NT2/D1 (cell line): ENCODE measurements at regions not wholly inside any gene's neighbourhood (a gene's known extent, or its start where the extent isn't known, plus 50 kb on each side); places are given as distances from the start of the nearest gene placed in this dataset.

Experiments used
- SUZ12 ChIP-seq: IDR thresholded peaks from 2 replicates; pipeline ENCODE4 v1.6.1; 2011; ENCODE audit not compliant: insufficient read length, insufficient read depth; ENCODE audit errors: extremely low read depth
- YY1 ChIP-seq: IDR thresholded peaks from 2 replicates; pipeline ENCODE4 v1.6.1; 2011; ENCODE audit not compliant: insufficient read length, insufficient read depth
- ZNF274 ChIP-seq: IDR thresholded peaks from 2 replicates; pipeline ENCODE4 v1.6.1; 2011; ENCODE audit warnings: mild to moderate bottlenecking, low read depth, low read length

- TF ChIP-seq ZNF274 (no peak), YY1 (no peak), SUZ12 (no peak)
These were observed 430.6 kb upstream of the KCND2 start for GRCh38 chr7:119842337-119842736.
